PC-9 (cell line): ENCODE measurements at regions not wholly inside any gene's neighbourhood (a gene's known extent, or its start where the extent isn't known, plus 50 kb on each side); places are given as distances from the start of the nearest gene placed in this dataset.

Experiments used
- CTCF ChIP-seq: fragments of 200-600 bp; sonication (generic); conservative IDR thresholded peaks from 2 replicates; pipeline ENCODE4 v1.6.1; 2017; ENCODE audit warnings: mixed run types, antibody characterized with exemption, mild to moderate bottlenecking, moderate library complexity
- EZH2 ChIP-seq: fragments of 200-600 bp; sonication (generic); IDR thresholded peaks from 2 replicates; pipeline ENCODE4 v1.8.0; 2017; ENCODE audit warnings: antibody characterized with exemption, low read depth

DNA sequence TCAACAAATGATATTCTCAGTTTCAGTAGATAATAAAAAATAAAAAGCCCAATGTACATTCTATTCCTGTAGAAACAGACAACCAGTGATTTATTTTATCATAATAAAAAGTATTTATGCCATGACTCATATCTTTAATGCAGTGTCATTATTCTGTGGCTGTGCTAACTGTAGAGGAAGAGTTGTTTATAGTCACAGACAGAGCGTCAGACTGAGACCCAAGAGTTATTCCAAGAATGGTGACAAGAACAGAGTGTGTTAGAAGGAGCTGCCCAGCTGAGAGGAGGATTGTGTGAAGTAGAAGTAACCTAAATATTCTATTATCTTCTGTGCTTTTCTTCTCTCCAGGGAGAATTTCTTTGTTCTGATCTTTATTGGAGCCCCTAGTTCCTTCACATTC is 210.7 kb downstream of the PPP1R2C start:
- TF ChIP-seq CTCF (no peak), EZH2 (no peak)
